Sigmoid colon (tissue), 3 donors: ENCODE measurements at regions not wholly inside any gene's neighbourhood (a gene's known extent, or its start where the extent isn't known, plus 50 kb on each side); places are given as distances from the start of the nearest gene placed in this dataset.

Source experiments
- CTCF ChIP-seq, 4 experiments: fragments of 450-650 bp in 3 of 4; fragments of 200-600 bp in 1 of 4; IDR thresholded peaks; one replicate each; pipeline ENCODE4 v1.5.1; 2016 to 2019; ENCODE audit warnings: antibody characterized with exemption in 4 of 4, mild to moderate bottlenecking in 3 of 4, moderate library complexity in 2 of 4
- POLR2A ChIP-seq, 2 donors: fragments of 450-650 bp; IDR thresholded peaks; one replicate each; pipeline ENCODE4 v1.6.1; 2016; ENCODE audit warnings: antibody characterized with exemption in 2 of 2, mild to moderate bottlenecking in 2 of 2, moderate library complexity in 2 of 2

- TF ChIP-seq CTCF (IDR thresholded peaks at IDR 0.05) (no peak), POLR2A (IDR thresholded peaks at IDR 0.05) (no peak)
Observed at GRCh38 chr18:75840131-75840530, 412.6 kb upstream of the SMIM21 start.
